ENCODE measurements at regions not wholly inside any gene's neighbourhood (a gene's known extent, or its start where the extent isn't known, plus 50 kb on each side); places are given as distances from the start of the nearest gene placed in this dataset.

DNA sequence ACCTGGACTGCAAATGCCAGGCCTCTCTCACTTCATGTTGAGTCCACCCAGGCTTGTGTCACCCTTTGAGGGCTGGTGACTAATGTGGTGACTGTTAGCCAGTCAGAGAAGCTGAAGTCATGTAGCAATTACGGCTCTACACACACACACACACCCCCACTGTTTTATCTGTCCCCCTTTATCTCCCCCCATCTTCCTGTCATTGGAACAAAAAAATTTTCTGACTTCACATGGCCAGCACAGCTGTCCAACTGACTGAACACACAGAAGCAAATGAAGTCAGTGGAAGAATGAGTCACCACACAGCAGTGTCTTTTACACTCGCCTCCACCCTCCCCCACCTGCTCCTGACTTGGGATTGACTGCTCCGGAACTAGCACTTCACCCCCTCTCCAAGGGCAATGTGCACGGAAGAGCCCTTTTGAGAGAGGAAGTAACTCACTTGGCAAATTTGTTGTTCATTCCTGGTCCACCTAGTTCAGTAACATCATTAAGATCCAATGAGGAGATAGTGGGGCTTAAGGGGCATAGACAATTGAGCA is 198.0 kb downstream of the RNF144B start:
- in situ Hi-C loops (cut with HindIII; ENCODE audit: low sequenced_read_pairs), result no loop called here
- DNase-seq (ENCODE audit: low spot score), result no peak

DNA sequence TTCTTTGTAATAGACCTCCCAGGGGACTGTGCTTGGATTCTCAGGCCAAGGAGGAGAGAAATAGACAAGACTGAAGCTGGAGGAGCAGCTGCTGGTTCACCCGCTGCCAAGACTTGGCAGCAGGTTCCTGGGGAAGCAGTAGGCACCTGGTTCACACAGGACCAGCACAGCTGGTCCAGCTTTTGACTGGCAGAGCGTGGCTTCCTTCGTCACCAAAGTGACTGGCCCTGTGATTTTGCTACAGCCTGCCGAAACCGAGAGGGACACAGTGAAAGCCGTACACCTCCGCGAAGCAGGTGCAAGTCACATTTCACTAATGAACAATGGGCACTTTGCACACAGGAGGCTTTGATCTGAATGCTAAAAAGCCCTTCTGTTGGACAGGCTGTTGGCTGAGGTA is 199.0 kb downstream of the RNF144B start:
- no peak for DNase-seq (ENCODE audit: low spot score)
- in situ Hi-C loops (cut with HindIII; ENCODE audit: low sequenced_read_pairs), result no loop called here

DNA sequence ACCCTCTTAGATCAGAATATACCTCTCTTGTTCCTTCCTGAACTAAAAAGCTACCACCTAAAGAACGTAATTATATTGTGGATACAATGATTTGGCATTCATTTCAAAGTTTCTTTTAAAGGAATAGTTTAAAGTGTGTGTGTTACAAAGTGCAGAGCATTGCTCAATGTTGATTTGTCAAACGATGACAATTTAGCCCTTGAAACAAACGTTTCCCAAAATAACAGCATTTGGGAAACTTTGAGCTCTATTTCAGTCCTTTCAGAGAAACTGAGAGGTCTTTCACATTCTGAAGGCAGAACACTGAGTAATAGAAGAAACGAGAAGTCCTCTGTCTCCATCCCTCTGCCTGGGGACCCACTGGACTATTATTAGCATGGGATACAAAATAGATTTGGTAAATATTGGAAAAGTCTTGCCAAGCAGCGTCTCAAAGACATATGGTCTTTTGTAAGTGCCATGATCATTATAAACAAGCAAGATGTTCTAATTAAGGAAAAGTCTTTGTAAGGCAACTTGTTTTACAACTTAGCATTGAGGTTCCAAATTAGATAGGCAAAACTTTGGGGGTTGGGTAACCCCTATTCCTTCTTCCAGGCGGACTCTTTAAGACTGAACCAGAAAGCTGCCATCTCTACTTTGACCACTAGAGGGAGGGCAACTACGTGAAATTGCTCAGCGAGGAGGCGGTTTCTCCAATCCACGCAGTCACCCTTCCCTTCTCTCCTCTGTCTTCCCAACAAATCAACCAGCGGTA is 208.8 kb downstream of the RNF144B start:
- DNase-seq (ENCODE audit: low spot score), result peak; percentile 73
- in situ Hi-C loops (cut with HindIII; ENCODE audit: low sequenced_read_pairs), result no loop called here

DNA sequence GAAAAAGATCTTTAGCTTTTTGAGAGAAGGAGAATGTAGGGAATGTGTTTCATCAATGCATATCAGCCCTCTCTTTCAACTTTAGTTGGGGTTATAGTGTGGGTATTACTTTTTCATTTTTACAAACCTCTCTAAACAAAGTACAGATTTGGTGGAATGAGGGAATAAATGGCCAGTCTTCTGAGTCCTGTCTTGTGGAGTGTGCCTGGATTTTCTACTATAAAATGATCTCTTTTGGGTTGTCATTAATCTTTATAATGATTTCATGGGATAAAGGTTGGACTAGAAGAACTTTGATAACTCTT is 209.3 kb downstream of the RNF144B start:
- in situ Hi-C loops (cut with HindIII; ENCODE audit: low sequenced_read_pairs), result no loop called here

GRCh38 chr6:18598551-18599264 is 211.6 kb downstream of the RNF144B start:
- in situ Hi-C loops (cut with HindIII; ENCODE audit: low sequenced_read_pairs), result no loop called here
- no peak for DNase-seq (ENCODE audit: low spot score)

More for the DNA sequence above, 209.3 kb downstream of the RNF144B start:
- no peak for DNase-seq (ENCODE audit: low spot score)

GRCh38 chr6:18600255-18600654 is 213.1 kb downstream of the RNF144B start:
- in situ Hi-C loops (cut with HindIII; ENCODE audit: low sequenced_read_pairs), result no loop called here
- DNase-seq (ENCODE audit: low spot score), result no peak

DNA sequence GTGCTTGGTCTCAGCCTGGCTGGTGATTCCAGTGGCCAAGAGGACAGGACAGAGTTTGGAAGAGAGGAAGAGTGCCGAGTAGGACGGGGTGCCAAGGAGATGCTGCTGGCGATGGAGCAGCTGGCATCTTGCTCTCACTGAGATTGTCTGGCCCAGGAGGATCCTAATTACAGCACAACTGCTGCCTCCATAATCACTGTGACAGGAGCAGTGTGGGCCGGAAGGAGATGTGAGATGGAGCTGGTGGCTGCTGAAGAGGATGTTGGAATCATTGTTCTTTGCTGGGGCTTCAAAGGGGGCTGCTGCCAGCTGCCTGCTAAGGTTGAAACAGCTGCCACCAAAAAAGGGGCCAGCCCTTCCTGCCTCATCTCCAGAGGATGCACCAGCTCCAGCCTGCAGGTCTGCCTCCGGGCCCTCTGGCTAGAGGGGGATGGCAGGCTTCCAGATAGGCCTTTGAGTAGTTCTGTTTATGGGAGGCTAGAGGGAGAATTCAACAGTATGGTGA is 214.4 kb downstream of the RNF144B start:
- in situ Hi-C loops (cut with HindIII; ENCODE audit: low sequenced_read_pairs), result no loop called here

DNA sequence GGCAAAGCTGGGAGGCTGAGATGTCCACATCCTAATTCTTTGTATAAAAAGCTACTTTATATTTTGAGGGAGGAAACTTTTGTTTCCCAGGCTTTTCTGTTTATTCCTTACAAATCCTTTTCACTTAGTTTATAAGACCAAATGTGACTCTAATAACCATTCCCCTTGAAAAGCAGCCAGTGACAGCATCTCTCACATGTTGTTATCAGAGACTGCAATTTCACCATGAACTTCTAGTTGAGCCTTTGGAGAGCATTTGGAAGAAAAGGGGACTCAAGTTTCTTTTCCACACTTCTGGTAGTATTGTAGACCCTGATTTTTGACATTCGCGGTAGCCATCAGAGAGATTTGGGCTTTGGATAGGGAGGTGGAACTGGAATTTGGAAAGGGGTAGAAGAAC is 215.8 kb downstream of the RNF144B start:
- in situ Hi-C loops (cut with HindIII; ENCODE audit: low sequenced_read_pairs), result no loop called here
- DNase-seq (ENCODE audit: low spot score), result no peak

More for the DNA sequence above, 214.4 kb downstream of the RNF144B start:
- DNase-seq (ENCODE audit: low spot score), result no peak

DNA sequence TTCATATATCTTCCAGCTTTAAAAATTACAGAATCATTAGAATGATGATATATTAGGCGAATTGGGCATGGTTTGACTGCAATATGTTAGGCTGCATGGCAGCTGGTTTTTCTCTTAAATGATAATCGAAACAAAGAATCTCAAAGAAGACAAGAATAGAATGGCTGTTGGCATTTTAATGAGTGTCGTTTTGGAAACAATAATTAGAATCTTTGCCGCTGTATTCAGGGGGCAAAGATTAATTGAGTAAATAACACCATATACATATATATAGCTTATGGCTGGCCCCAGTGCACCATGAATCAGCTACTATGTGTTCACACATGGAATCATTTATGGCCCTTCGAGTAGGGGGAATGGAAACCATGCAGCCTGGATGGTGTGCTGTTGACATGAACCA is 216.2 kb downstream of the RNF144B start:
- in situ Hi-C loops (cut with HindIII; ENCODE audit: low sequenced_read_pairs), result no loop called here
- DNase-seq (ENCODE audit: low spot score), result no peak

DNA sequence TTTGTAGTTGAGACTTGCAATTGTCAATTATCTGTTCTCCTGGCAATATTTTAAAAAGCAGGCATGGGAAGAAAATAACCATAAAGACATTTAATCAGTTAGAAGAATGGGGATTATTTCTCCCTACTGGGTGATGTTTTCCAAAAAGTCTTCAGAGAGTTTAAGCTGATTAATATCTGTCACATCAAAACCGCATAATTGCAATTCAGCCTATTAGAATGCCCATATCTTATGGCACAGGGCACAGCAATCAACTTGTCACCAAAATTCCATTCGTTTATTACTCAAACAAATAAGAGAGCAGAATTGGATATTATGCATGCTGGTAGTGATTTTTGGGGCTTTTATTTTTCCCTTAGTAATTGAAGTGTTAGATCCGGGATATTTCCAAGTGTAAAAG is 218.7 kb downstream of the RNF144B start:
- DNase-seq (ENCODE audit: low spot score), result no peak
- in situ Hi-C loops (cut with HindIII; ENCODE audit: low sequenced_read_pairs), result no loop called here

GRCh38 chr6:18609715-18610114 is 222.6 kb downstream of the RNF144B start:
- no peak for DNase-seq (ENCODE audit: low spot score)
- in situ Hi-C loops (cut with HindIII; ENCODE audit: low sequenced_read_pairs), result no loop called here

- DNase-seq (ENCODE audit: low spot score), result no peak
- in situ Hi-C loops (cut with HindIII; ENCODE audit: low sequenced_read_pairs), result no loop called here
Measured at GRCh38 chr6:18613319-18613925, 226.3 kb downstream of the RNF144B start.

GRCh38 chr6:18629571-18629970 is 242.4 kb downstream of the RNF144B start:
- no peak for DNase-seq (ENCODE audit: low spot score)

GRCh38 chr6:18632670-18633410 is 245.7 kb downstream of the RNF144B start:
- DNase-seq (ENCODE audit: low spot score), result no peak
- in situ Hi-C loops (cut with HindIII; ENCODE audit: low sequenced_read_pairs), result no loop called here

More at GRCh38 chr6:18629571-18629970, 242.4 kb downstream of the RNF144B start:
- in situ Hi-C loops (cut with HindIII; ENCODE audit: low sequenced_read_pairs), result no loop called here

DNA sequence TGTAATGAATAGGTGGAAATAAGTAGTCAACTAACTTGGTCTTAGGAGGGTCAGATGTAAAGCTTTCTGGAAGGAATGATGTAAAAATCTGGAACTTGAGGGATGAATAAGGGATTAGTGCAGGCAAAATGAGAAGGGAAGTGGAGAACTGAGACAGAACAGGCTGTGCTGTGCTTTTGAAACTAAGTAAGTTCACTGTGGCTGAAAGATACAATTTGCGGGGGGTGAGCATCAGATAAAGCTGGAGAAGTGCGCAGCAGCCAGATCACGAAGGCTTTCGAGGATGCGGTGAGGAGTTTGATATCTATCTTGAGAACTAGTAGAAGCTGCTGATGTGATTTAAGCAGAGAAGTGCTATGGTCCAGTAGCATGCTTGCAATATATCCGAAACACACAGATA is 247.8 kb downstream of the RNF144B start:
- in situ Hi-C loops (cut with HindIII; ENCODE audit: low sequenced_read_pairs), result no loop called here
- DNase-seq (ENCODE audit: low spot score), result no peak

DNA sequence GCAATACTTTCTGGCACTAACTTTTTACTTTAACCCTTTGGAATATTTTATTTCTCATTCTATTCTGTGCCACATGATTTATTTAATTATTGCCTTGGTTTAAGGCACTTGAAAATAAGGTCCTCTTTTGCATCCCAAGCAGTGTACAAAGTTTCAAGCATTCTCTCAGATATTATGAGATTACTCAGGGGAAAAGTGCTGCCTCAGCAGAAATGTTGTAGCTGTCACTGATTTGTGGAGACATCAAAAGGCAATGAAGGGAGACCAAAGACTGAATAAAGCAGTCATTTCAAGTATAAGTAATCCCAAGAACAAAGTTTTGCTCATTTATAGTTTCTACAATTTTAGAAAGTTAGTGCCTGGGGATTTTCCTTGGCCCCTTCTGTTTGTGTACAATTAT is 253.0 kb downstream of the RNF144B start:
- in situ Hi-C loops (cut with HindIII; ENCODE audit: low sequenced_read_pairs), result no loop called here

GRCh38 chr6:18640754-18641153 is 253.6 kb downstream of the RNF144B start:
- in situ Hi-C loops (cut with HindIII; ENCODE audit: low sequenced_read_pairs), result no loop called here
- DNase-seq (ENCODE audit: low spot score), result no peak

More for the DNA sequence above, 253.0 kb downstream of the RNF144B start:
- DNase-seq (ENCODE audit: low spot score), result no peak

DNA sequence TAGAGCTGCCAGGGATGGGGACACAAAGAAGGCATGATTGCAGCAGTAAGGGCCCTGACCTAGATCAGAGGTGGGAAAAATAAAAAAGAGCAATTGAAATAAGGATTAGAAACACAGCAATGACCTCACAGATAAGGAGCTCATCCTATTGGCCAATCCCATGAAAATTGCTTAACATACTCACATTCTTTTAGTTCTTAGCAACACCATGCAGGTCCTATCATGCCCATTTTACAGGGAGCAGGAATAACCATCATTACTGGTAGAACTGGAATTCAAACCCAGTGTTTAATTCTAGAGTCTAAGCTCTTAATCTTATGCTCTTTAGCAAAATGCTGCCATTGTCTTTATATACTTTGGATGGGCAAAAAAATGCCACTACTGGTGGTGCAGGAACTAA is 267.7 kb downstream of the RNF144B start:
- in situ Hi-C loops (cut with HindIII; ENCODE audit: low sequenced_read_pairs), result no loop called here
- no peak for DNase-seq (ENCODE audit: low spot score)

- in situ Hi-C loops (cut with HindIII; ENCODE audit: low sequenced_read_pairs), result no loop called here
- DNase-seq (ENCODE audit: low spot score), result no peak
Measured at GRCh38 chr6:18656506-18656905, 269.4 kb downstream of the RNF144B start.

Data from G401 (cell line).